HCT116 (cell line): ENCODE measurements at regions not wholly inside any gene's neighbourhood (a gene's known extent, or its start where the extent isn't known, plus 50 kb on each side); places are given as distances from the start of the nearest gene placed in this dataset.

ENCODE experiments used
- ATAC-seq: fragments of 200-7000 bp; cut with Tn5 transposase; 2 replicates; pipeline ENCODE4 v1.9.1; 2020; ENCODE audit warnings: mild to moderate bottlenecking, moderate library complexity
- BruUV-seq: library from RNA; stranded (reverse); fragments of 400-500 nt; replicated peaks from 2 replicates; lab custom pipeline; 2021; lab: Mats Ljungman, UMichigan
- CTCF ChIA-PET: fragments of 300-600 bp; sonication (Branson Sonifier 250); formaldehyde crosslinking; loops from one replicate; lab custom pipeline; 2021; ENCODE audit warnings: antibody characterized with exemption; lab: Charles Lee
- POLR2A ChIA-PET: fragments of 300-600, 350-600 bp; sonication (Branson Sonifier 250); formaldehyde crosslinking; loops from one replicate; lab custom pipeline; 2021; ENCODE audit warnings: antibody characterized with exemption; lab: Charles Lee
- RAD21 ChIA-PET, 2 experiments: fragments of 300-600 bp; sonication (Branson Sonifier 250); formaldehyde crosslinking; loops; one replicate each; lab custom pipeline; 2023; ENCODE audit warnings: low total read pairs in 2 of 2; ENCODE audit not compliant: uncharacterized antibody in 2 of 2, unreplicated experiment in 2 of 2, low non-redundant PET in 1 of 2; lab: Charles Lee
- DNase-seq: peaks from one replicate; pipeline ENCODE4 v3.0.0-alpha.2; 2010; ENCODE audit warnings: low read depth, low spot score
- H2AFZ ChIP-seq: fragments of 200-600 bp; shearing (Covaris generic), sonication (generic); 2 replicates; pipeline ENCODE4 v1.6.1; 2017; ENCODE audit warnings: low read depth, mixed run types, mixed read lengths, antibody characterized with exemption, low read length; ENCODE audit not compliant: poor library complexity, severe bottlenecking
- H3K27ac ChIP-seq: 2 replicates; pipeline ENCODE4 v1.5.1; 2012; ENCODE audit warnings: low read depth, low read length
- H3K27me3 ChIP-seq: fragments of 200-600 bp; sonication (generic); 2 replicates; pipeline ENCODE4 v1.6.1; 2016; ENCODE audit warnings: mixed run types, low read length, mixed read lengths; ENCODE audit not compliant: insufficient read depth
- H3K36me3 ChIP-seq, 2 experiments: fragments of 200-500 bp in 1 of 2; fragments of 200-600 bp in 1 of 2; sonication (Bioruptor generic) in 1 of 2; sonication (generic) in 1 of 2; 2 replicates each; pipeline versions ENCODE4 v1.5.1 to v1.6.1; 2014 to 2016; ENCODE audit warnings: low read length in 2 of 2, inconsistent platforms in 1 of 2, mixed read lengths in 1 of 2, mixed run types in 1 of 2; ENCODE audit not compliant: insufficient read depth in 2 of 2, control insufficient read depth in 1 of 2
- H3K4me1 ChIP-seq, 2 experiments: fragments of 200-600 bp in 1 of 2; sonication (generic) in 1 of 2; 2 replicates each; pipeline versions ENCODE4 v1.5.1 to v1.6.1; 2012 to 2017; ENCODE audit warnings: low read length in 2 of 2, inconsistent platforms in 1 of 2, mild to moderate bottlenecking in 1 of 2, mixed read lengths in 1 of 2, mixed run types in 1 of 2, moderate library complexity in 1 of 2; ENCODE audit not compliant: insufficient read depth in 2 of 2, control insufficient read depth in 1 of 2
- H3K4me2 ChIP-seq: fragments of 200-600 bp; sonication (generic); 2 replicates; pipeline ENCODE4 v1.6.1; 2017; ENCODE audit warnings: mixed run types, low read length, mixed read lengths
- H3K4me3 ChIP-seq, 2 experiments: fragments of 200-600 bp in 1 of 2; sonication (generic) in 1 of 2; replicated peaks in 1 of 2; 2 replicates each; pipeline ENCODE4 v1.5.1; 2011 to 2016; ENCODE audit warnings: low read length in 2 of 2, control low read depth in 1 of 2, low read depth in 1 of 2, mild to moderate bottlenecking in 1 of 2, mixed read lengths in 1 of 2, mixed run types in 1 of 2
- H3K79me2 ChIP-seq: fragments of 200-600 bp; sonication (generic); 2 replicates; pipeline ENCODE4 v1.6.1; 2017; ENCODE audit warnings: mild to moderate bottlenecking, mixed run types, low read length, moderate library complexity, mixed read lengths; ENCODE audit not compliant: insufficient read depth
- H3K9ac ChIP-seq: fragments of 200-600 bp; sonication (generic); 2 replicates; pipeline ENCODE4 v1.6.1; 2016; ENCODE audit warnings: low read length, mixed read lengths
- H3K9me2 ChIP-seq: fragments of 200-600 bp; sonication (generic), shearing (Covaris generic); 2 replicates; pipeline ENCODE4 v1.6.1; 2017; ENCODE audit warnings: mixed run types, mild to moderate bottlenecking, moderate library complexity; ENCODE audit not compliant: insufficient read depth
- H3K9me3 ChIP-seq, 2 experiments: fragments of 200-500 bp in 1 of 2; fragments of 200-600 bp in 1 of 2; sonication (Bioruptor generic) in 1 of 2; sonication (generic) in 1 of 2; 2 replicates each; pipeline ENCODE4 v1.6.1; 2014 to 2017; ENCODE audit warnings: low read length in 2 of 2, mixed read lengths in 2 of 2, inconsistent platforms in 1 of 2, low read depth in 1 of 2, mild to moderate bottlenecking in 1 of 2, mixed run types in 1 of 2, moderate library complexity in 1 of 2; ENCODE audit not compliant: control insufficient read depth in 1 of 2, insufficient read depth in 1 of 2
- H4K20me1 ChIP-seq: fragments of 200-600 bp; sonication (generic), shearing (Covaris generic); 2 replicates; pipeline ENCODE4 v1.6.1; 2017; ENCODE audit warnings: mixed run types, mild to moderate bottlenecking, moderate library complexity; ENCODE audit not compliant: insufficient read depth
- CEBPB ChIP-seq: IDR thresholded peaks from 2 replicates; pipeline ENCODE4 v1.6.1; 2012; ENCODE audit warnings: low read depth
- EGR1 ChIP-seq: IDR thresholded peaks from 2 replicates; pipeline ENCODE4 v1.6.1; 2012; ENCODE audit warnings: low read depth
- EZH2phosphoT487 ChIP-seq: fragments of 200-600 bp; IDR thresholded peaks from 2 replicates; pipeline ENCODE4 v1.6.1; 2018; ENCODE audit warnings: antibody characterized with exemption, borderline replicate concordance
- FOSL1 ChIP-seq: IDR thresholded peaks from 2 replicates; pipeline ENCODE4 v1.6.1; 2012; ENCODE audit warnings: low read depth
- JUND ChIP-seq: IDR thresholded peaks from 2 replicates; pipeline ENCODE4 v1.6.1; 2012
- MAX ChIP-seq: IDR thresholded peaks from 2 replicates; pipeline ENCODE4 v1.6.1; 2012
- POLR2A ChIP-seq: IDR thresholded peaks from 2 replicates; pipeline ENCODE4 v1.7.0; 2011; ENCODE audit warnings: borderline replicate concordance; ENCODE audit not compliant: insufficient read depth, insufficient read length; ENCODE audit errors: extremely low read depth
- RAD21 ChIP-seq: IDR thresholded peaks from 2 replicates; pipeline ENCODE4 v1.6.1; 2012; ENCODE audit warnings: low read depth, mild to moderate bottlenecking
- REST ChIP-seq: IDR thresholded peaks from 2 replicates; pipeline ENCODE4 v1.6.1; 2012; ENCODE audit warnings: low read depth
- SP1 ChIP-seq: IDR thresholded peaks from 2 replicates; pipeline ENCODE4 v1.6.1; 2012; ENCODE audit warnings: low read depth
- ZBTB33 ChIP-seq: IDR thresholded peaks from 2 replicates; pipeline ENCODE4 v1.6.1; 2011; ENCODE audit warnings: mild to moderate bottlenecking, low read length, moderate library complexity; ENCODE audit not compliant: insufficient replicate concordance; ENCODE audit errors: extremely low read depth
- ZFX ChIP-seq: fragments of 450-650 bp; IDR thresholded peaks from 2 replicates; pipeline ENCODE4 v1.6.1; 2017
- intact Hi-C: fragments of 100-400 bp; cut with micrococcal nuclease; formaldehyde crosslinking; loops from 2 replicates; pipeline ENCODE4 v1.10.0; 2022

- H3K4me3 ChIP-seq, result no peak overlapping the region
- TF ChIP-seq POLR2A, result no peak
- no peak for TF ChIP-seq RAD21
- no peak for TF ChIP-seq MAX
- no peak for TF ChIP-seq ZBTB33
- no peak for TF ChIP-seq FOSL1
- TF ChIP-seq ZFX, result no peak
- TF ChIP-seq CEBPB, result no peak
- TF ChIP-seq JUND, result no peak
- no peak for TF ChIP-seq SP1
- no peak for TF ChIP-seq EGR1
- no peak for TF ChIP-seq EZH2phosphoT487
- TF ChIP-seq REST, result no peak
- TF ChIP-seq, all 23 proteins: peak for 0
- H3K9me2 ChIP-seq, result no peaks in the 10 kb centered on the region
- ChIA-PET RAD21 (no interaction called here), POLR2A (no interaction called here), CTCF (interaction anchor here (2.1 kb wide), 1 partner anchor 18 kb away, joined by 4 read pairs; no protein-coding TSS in a partner anchor)
- H3K4me1 ChIP-seq, result no peaks in the 10 kb centered on the region
- no peaks in the 10 kb centered on the region for H3K79me2 ChIP-seq
- H3K4me2 ChIP-seq, result no peak overlapping the region
- H3K27ac ChIP-seq, result no peak overlapping the region
- H4K20me1 ChIP-seq, result no peaks in the 10 kb centered on the region
- DNase-seq, result no peak
- no peak overlapping the region for H3K9ac ChIP-seq
- no peaks in the 10 kb centered on the region for H3K27me3 ChIP-seq
- BruUV-seq, result no TSS peak
- no peak for ATAC-seq
- no peaks in the 10 kb centered on the region for H3K9me3 ChIP-seq
- H2AFZ ChIP-seq, result no peak overlapping the region
- no peaks in the 10 kb centered on the region for H3K36me3 ChIP-seq
- intact Hi-C loops, result no loop called here
Measured at GRCh38 chrX:109872021-109872732, 130.7 kb upstream of the TMEM164 start.
